Keratinocyte (primary cell): ENCODE measurements at regions not wholly inside any gene's neighbourhood (a gene's known extent, or its start where the extent isn't known, plus 50 kb on each side); places are given as distances from the start of the nearest gene placed in this dataset.

Experiments
- DNase-seq: peaks from one replicate; pipeline ENCODE4 v3.0.0-alpha.2; 2011; ENCODE audit warnings: low read depth, missing footprints, low spot score
- FAIRE-seq: peaks from 2 replicates; lab custom pipeline; 2011; peaks lifted over from hg19 to GRCh38; lab: Jason Lieb, UNC
- H2AFZ ChIP-seq: 2 replicates; pipeline ENCODE4 v1.6.0; 2012; ENCODE audit warnings: low read length, control low read depth, inconsistent platforms; ENCODE audit not compliant: control insufficient read depth
- H3K27ac ChIP-seq: 2 replicates; pipeline ENCODE4 v1.5.1; 2011; ENCODE audit warnings: low read length; ENCODE audit not compliant: control insufficient read depth, insufficient read depth
- H3K27me3 ChIP-seq: 3 replicates; pipeline ENCODE4 v1.6.0; 2011; ENCODE audit warnings: low read length; ENCODE audit not compliant: control insufficient read depth, insufficient read depth; ENCODE audit errors: extremely low read depth
- H3K36me3 ChIP-seq, 2 experiments: 2 replicates in 1 of 2; 3 replicates in 1 of 2; pipeline ENCODE4 v1.5.1; 2011; ENCODE audit warnings: low read length in 2 of 2, mild to moderate bottlenecking in 1 of 2; ENCODE audit not compliant: control insufficient read depth in 2 of 2, insufficient read depth in 2 of 2; ENCODE audit errors: extremely low read depth in 1 of 2
- H3K4me1 ChIP-seq: 3 replicates; pipeline ENCODE4 v1.5.1; 2011; ENCODE audit warnings: low read length; ENCODE audit not compliant: control insufficient read depth, insufficient read depth; ENCODE audit errors: extremely low read depth
- H3K4me2 ChIP-seq: 3 replicates; pipeline ENCODE4 v1.6.0; 2011; ENCODE audit warnings: low read depth, low read length; ENCODE audit not compliant: control insufficient read depth, insufficient read depth; ENCODE audit errors: extremely low read depth
- H3K4me3 ChIP-seq, 3 experiments: fragments of 200-600 bp in 1 of 3; sonication (generic) in 1 of 3; 2 replicates in 2 of 3; 3 replicates in 1 of 3; pipeline ENCODE4 v1.5.1; 2011 to 2016; ENCODE audit warnings: low read length in 3 of 3, mild to moderate bottlenecking in 3 of 3, control low read depth in 2 of 3, inconsistent platforms in 1 of 3, low read depth in 1 of 3, mixed read lengths in 1 of 3, mixed run types in 1 of 3, moderate library complexity in 1 of 3; ENCODE audit not compliant: control insufficient read depth in 2 of 3, insufficient read depth in 2 of 3; ENCODE audit errors: extremely low read depth in 1 of 3
- H3K79me2 ChIP-seq: 2 replicates; pipeline ENCODE4 v1.6.0; 2012; ENCODE audit warnings: low read length; ENCODE audit not compliant: control insufficient read depth, insufficient read depth
- H3K9ac ChIP-seq: 3 replicates; pipeline ENCODE4 v1.6.0; 2011; ENCODE audit warnings: low read length; ENCODE audit not compliant: control insufficient read depth, insufficient read depth; ENCODE audit errors: extremely low read depth
- H3K9me1 ChIP-seq: 3 replicates; pipeline ENCODE4 v1.6.0; 2011; ENCODE audit warnings: low read length; ENCODE audit not compliant: control insufficient read depth, insufficient read depth; ENCODE audit errors: extremely low read depth
- H3K9me3 ChIP-seq: 2 replicates; pipeline ENCODE4 v1.5.1; 2012; ENCODE audit warnings: low read depth, low read length; ENCODE audit not compliant: control insufficient read depth
- H4K20me1 ChIP-seq: 3 replicates; pipeline ENCODE4 v1.6.0; 2011; ENCODE audit warnings: low read length; ENCODE audit not compliant: control insufficient read depth, insufficient read depth; ENCODE audit errors: extremely low read depth
- CTCF ChIP-seq, 3 experiments: IDR thresholded peaks in 1 of 3; conservative IDR thresholded peaks in 1 of 3; optimal IDR thresholded peaks in 1 of 3; 2 replicates in 2 of 3; 3 replicates in 1 of 3; pipeline versions ENCODE3 to v1.5.1; 2011; ENCODE audit warnings: low read length in 3 of 3, mild to moderate bottlenecking in 3 of 3, moderate library complexity in 2 of 3, control low read depth in 1 of 3, inconsistent platforms in 1 of 3; ENCODE audit not compliant: insufficient read depth in 2 of 3; ENCODE audit errors: extremely low read depth in 1 of 3
- EZH2 ChIP-seq: IDR thresholded peaks from one replicate; pipeline ENCODE4 v1.6.1; 2012; ENCODE audit warnings: inconsistent platforms, mild to moderate bottlenecking, low read length, moderate library complexity
- dilution Hi-C: fragments of 300-500 bp; cut with MboI; formaldehyde crosslinking; loops from one replicate; pipeline ENCODE4 v1.7.0; 2020; ENCODE audit warnings: low sequenced_read_pairs; ENCODE audit not compliant: extremely low pct_ligation_motif_present

GRCh38 chr9:99411068-99411467, 189.0 kb downstream of the SEC61B start:
- Histone ChIP-seq H3K9me1 (no peaks in the 10 kb centered on the region), H3K9me3 (no peaks in the 10 kb centered on the region), H3K79me2 (no peaks in the 10 kb centered on the region), H3K36me3 (no peaks in the 10 kb centered on the region), H4K20me1 (no peaks in the 10 kb centered on the region), H3K4me1 (peaks cover 6% of the 10 kb centered on the region), H3K27me3 (no peaks in the 10 kb centered on the region), H3K4me3 (no peak overlapping the region), H2AFZ (no peak overlapping the region), H3K9ac (no peak overlapping the region), H3K27ac (no peak overlapping the region), H3K4me2 (no peak overlapping the region)
- FAIRE-seq (no peak), DNase-seq (no peak)
- dilution Hi-C loops: no loop called here
- no peak for TF ChIP-seq CTCF (optimal IDR thresholded peaks at IDR 0.05 in 1 of 3, IDR thresholded peaks at IDR 0.05 in 1 of 3, conservative IDR thresholded peaks at IDR 0.05 in 1 of 3; ENCODE audit: extremely low read depth in 1 of 3, insufficient read depth in 2 of 3, low read length in 3 of 3)
- no peak for TF ChIP-seq EZH2

- TF ChIP-seq CTCF (optimal IDR thresholded peaks at IDR 0.05 in 1 of 3, IDR thresholded peaks at IDR 0.05 in 1 of 3, conservative IDR thresholded peaks at IDR 0.05 in 1 of 3; ENCODE audit: extremely low read depth in 1 of 3, insufficient read depth in 2 of 3, low read length in 3 of 3): no peak
- TF ChIP-seq EZH2: no peak
- dilution Hi-C loops: no loop called here
- no peaks in the 10 kb centered on the region for H3K9me1 ChIP-seq
- H3K4me3 ChIP-seq: no peak overlapping the region
- H3K9ac ChIP-seq: no peak overlapping the region
- H3K36me3 ChIP-seq: no peaks in the 10 kb centered on the region
- H3K9me3 ChIP-seq: no peaks in the 10 kb centered on the region
- H2AFZ ChIP-seq: no peak overlapping the region
- no peaks in the 10 kb centered on the region for H3K27me3 ChIP-seq
- H3K4me1 ChIP-seq: peaks cover 7% of the 10 kb centered on the region
- DNase-seq: no peak
- H3K79me2 ChIP-seq: no peaks in the 10 kb centered on the region
- FAIRE-seq: no peak
- H4K20me1 ChIP-seq: no peaks in the 10 kb centered on the region
- H3K27ac ChIP-seq: no peak overlapping the region
- H3K4me2 ChIP-seq: no peak overlapping the region
Measured at GRCh38 chr9:99411479-99412115, 189.5 kb downstream of the SEC61B start.
